SIG-M5 (cell line): ENCODE measurements at regions not wholly inside any gene's neighbourhood (a gene's known extent, or its start where the extent isn't known, plus 50 kb on each side); places are given as distances from the start of the nearest gene placed in this dataset.
"Not testable (repeated sequence)": the region's sequence is repeated elsewhere in the genome, so short reads cannot be mapped to it uniquely, and the experiment has no call there.

Source experiments
- DNase-seq: peaks from one replicate; lab custom pipeline; 2025; lab: John Stamatoyannopoulos, UW

DNA sequence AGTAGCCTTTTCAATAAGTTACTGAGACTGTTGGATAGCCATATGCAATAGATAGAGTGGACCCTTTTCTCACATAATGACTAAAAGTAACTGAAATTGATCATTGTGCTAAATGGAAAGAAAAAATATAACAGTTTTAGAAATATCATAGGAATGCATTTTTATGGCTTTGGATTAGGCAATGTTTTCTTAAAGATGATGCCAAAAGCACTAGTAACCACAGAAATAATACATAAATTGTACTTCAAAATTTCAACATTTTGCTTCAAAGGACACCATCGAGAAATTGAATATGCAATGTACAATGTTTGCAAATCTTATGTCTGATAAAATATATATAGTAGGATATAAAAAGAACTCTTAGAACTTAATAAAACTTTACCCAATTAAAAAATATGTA, 1267.5 kb upstream of the CDH9 start:
- DNase-seq, result no peak

DNA sequence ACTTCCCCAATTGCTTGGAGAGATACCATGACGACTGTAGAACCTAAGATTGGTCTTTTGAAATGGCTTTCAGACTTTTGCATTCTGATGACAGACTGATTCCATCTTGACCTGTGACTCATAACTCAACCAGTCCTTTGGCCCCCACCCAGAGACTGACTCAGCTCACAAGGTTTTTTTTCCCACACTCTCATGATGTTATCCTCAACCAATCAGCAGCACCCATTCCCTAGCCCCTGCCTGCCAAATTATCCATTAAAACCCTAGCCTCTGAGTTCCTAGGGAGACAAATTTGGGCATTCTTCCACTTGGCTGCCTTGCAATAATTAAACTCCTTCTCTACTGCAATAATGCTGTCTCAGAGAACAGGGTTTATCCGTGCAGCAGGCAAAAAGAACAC, 1263.3 kb upstream of the CDH9 start:
- DNase-seq, result no peak

DNA sequence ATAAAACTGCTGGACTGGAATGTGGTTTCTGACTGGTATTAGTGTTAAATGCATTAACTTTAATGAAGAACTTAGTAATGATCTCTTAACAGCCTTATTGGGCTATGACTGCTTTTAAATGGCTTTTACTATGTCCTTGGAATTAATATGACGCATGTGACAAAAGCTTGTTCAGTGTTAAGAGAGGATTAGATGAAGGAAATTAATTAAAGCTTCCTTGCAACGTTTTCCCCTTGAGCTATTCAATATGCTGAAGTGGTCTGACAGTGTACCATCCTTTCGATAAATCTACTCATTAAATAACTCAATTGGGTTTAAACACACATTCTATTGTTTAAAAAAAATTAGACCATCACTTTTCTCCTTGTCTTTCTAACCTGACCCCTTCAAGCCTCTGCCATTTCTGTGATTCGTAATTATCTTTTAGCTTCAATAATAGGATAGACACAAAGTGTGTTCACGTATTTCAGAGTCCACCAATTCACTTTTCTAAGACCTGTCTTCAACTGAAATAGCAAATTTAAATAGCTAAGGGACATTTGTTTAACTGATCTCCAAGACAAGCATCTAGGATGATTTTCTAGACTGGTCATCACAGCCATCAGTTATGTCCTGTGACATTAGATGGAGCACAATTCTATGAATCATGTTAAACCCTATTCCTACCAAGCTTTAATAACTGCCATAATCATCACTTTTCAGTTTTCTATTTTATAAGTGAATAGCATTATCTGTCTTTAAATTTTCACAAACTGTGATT, 1258.0 kb upstream of the CDH9 start:
- DNase-seq, result no peak

DNA sequence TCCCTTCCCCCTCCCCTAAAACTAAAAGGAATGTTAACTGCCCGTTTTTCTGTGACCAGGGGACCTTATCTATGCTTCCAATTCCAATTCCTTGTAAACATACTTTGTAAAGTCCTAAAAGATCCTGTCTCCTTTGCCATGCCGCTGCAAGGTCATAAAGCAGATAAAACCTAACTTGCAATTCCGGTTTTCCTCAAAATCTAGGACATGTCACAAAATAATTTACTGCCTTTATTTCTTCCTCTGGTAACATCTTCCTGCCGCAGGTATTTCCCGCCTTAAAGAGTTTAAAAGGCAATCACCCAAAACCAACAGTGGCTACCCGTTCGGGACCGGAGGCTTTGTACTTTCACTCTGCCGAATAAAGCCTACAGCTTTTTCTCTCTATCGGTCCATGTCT, 1248.6 kb upstream of the CDH9 start:
- DNase-seq, result not testable (repeated sequence)

DNA sequence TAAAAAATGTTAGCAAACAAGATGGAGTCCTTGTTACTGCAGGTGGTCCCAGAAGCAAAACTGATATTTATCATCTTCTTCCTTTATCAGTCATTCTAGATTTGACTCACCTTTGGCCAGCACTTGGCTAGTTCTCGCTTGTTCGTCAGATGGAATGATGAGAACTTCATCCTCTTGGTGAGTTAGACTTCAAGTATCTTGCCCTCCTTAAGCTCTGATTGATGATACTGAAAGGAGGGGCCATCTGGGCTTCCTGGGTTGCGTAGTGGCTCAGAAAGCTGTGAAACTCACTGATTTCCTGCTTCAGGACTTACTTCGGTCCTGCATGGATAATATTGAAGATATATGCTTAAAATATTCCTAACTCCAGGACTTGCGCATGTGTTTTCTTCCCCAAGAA, 1248.2 kb upstream of the CDH9 start:
- DNase-seq, result no peak

DNA sequence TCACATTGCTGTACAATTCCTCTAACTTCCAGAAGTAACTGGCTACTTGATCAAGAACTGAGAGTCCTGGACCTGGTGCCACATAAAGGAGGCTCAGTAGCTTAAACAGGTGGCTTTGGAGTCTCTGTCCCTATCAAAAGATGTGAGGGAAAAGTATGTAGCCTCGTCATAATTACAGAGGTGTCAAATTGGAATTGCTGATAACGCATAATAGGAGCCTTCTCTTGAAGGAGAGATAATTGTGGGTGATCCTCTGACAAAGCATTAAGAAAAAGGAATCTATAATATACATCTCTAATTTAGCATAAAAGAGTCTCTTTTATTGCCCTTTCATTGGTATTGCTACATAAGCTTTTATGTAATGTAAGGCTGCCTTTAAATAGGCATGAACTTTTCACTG, 1246.4 kb upstream of the CDH9 start:
- no peak for DNase-seq

DNA sequence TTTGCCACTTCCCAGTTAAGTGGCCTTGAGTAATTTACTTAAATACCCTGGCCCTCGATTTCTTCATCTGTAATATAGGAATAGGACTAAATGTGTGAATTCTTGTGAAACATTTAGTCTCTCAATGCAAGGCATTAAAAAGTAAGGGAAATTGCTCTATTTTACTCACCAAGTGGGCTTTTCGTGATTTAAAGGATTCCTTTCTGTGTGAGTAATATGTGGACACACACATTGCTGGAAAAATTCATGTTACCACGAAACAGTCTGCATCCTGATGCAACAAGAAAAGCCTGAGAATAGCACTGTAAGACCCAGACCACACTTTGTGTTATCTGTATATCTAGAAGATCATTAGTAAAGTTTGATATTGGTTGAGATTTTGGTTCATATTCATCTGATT, 1243.0 kb upstream of the CDH9 start:
- no peak for DNase-seq

DNA sequence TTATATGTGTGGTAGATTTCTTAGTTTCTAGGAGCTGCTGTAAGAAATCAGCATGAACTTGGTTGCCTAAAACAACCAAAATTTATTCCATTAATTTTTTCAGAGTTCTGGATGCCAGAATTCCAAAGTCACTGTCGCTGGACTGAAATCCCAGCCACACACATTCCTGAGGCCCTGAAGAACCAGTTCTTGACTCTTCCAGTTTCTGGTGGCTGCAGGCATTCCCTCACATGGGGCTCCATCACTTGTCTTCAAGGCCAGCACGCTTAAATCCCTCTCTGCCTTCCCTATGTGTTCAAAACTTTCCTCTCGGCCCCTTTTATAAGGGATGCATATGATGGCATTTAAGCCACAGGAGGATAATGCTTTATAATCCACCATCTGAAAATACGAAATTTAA, 1237.5 kb upstream of the CDH9 start:
- no peak for DNase-seq

DNA sequence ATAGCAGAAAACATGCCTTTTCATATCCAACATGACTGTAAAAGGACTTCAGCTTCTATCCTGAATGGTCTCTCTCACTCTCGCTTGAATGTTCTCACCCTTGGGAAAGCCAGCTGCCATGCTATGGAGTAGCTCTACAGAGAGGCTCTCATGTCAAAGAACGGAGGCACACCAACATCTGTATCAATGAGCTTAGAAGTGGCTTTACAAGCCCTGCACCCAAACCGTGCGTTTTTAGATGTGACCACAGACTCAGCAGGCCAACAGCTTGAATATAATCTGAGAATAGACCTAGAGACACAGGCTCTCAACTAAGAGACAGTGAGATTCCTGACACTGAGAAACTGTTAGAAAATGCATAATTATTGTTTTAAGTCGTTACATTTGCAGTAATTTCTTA, 1231.6 kb upstream of the CDH9 start:
- no peak for DNase-seq

DNA sequence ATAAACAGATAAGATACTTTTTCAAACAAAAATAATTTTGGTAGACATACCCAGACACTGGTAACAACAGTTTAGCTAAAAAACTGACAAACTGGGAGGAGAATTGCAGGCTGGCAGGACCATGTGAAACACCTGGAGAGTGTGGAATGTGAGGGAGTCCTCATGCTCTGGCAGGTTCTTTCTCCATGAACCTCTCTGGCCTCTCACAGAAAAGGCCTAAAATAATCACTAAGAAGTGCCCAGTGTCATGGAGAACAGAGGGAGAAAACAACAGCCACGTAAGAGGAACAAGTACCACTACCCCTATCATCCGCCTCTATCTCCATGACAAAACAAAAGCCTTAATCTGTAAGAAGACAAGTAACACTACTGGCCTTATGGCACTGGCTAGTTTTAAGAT, 1227.5 kb upstream of the CDH9 start:
- DNase-seq, result no peak

DNA sequence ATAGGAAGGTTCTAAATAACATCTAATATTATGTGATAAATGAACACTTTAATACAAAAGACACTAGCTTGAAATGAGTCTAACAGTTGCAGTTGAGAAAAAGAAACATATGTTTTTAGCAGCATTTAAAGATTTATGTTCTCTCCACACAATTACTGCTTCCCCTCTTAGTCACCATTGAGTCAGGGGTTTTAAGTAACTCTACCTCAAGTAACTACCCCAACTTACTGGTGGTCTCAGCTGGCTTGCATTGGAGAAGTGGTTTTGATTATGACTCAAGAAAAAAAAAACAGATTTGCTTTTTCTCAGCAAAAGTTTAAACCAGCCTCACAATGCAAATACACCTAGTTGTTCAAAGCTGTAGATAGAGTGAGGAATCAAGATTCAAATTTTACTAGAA, 1216.5 kb upstream of the CDH9 start:
- DNase-seq, result no peak

DNA sequence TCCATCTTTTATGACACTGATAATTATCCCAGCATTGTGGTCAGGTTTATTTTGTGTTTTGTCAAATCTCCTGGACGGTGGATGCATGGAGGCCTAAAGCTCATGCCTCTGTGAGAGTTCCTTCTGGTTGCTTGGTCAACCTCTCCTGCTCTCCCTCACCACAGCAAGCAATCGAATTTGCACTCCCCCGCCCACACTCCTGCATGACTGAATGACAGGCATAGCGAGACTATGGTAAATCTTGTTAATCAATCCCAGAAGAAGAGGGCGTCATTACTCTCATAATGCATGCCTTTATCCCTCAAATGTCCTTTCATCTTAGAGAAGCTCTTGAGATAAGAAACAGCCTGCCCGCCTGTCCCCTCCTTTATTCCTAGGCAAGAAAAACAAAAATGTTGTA, 1215.0 kb upstream of the CDH9 start:
- DNase-seq, result no peak

DNA sequence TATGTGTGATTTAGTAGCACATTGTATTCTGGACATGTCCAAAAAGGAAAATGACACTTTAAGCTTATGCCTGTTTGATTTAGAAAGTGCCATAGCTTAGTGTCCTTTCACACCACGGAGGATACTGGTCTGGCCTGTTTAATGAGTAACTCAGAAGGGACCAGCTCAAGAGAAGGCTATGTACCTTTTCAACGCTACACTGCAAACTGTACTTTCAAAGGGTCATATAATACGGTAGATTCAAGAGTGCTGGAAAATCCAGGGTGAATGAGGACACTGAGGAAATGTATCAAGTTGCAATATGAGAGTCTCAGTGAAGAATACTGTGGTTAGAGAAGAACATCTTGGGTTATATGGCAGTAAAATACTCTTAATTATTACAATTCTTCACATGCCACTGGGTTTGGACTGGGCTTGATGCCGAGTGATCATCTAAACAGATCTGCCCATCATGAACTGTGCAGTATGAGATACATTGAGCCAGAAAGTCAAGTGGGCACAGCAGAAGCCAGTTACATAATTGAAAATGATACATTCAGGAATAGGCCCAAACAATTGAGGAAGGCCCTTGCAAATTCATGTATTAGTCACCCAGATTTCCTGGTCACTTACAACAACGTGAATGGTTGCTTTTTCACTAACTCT, 1211.5 kb upstream of the CDH9 start:
- no peak for DNase-seq

DNA sequence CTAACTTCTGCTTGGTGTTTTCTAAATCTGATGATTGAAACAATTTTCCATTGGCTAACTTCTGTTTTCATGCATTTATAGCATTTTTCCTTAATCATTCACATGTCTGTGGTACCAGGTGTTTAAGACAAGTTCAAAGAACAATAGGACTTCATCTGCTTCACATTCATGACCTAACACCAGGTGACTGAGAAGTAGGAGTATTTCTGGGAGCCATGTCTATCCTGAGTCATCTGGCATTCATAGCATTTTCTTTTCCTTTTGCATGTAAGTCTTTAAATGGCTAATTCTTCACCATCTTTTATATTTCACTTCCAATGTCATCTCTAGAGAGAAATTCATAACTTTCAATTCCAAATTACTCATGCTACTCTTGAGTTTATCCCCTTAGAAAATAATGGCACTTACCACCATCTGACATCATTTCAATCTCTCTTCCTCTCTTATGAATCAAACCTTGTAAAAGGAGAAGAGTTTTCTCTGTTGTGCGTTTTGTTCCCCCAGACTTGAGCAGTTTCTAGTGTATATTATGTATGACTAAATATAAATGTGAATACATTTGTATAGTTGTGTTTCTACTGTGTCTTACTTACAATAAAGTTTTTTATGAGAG, 1196.1 kb upstream of the CDH9 start:
- no peak for DNase-seq

DNA sequence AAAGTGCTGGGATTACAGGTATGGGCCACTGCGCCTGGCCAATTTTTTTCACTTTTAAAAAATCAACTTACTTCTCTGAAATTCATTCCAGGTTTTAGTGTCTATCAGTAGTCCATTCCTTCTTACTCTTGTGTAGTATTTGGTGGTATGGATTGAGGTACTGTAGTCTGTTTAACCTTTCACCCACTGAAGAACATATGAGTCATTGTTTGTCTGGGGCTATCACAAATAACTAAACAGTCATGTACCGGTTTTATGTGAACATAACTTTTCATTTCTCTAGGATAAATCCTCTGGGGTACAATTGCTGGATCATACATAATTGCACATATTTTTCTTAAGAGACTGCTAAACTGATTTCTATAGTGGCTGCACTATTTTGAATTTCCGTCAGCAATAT, 1188.0 kb upstream of the CDH9 start:
- DNase-seq, result no peak

DNA sequence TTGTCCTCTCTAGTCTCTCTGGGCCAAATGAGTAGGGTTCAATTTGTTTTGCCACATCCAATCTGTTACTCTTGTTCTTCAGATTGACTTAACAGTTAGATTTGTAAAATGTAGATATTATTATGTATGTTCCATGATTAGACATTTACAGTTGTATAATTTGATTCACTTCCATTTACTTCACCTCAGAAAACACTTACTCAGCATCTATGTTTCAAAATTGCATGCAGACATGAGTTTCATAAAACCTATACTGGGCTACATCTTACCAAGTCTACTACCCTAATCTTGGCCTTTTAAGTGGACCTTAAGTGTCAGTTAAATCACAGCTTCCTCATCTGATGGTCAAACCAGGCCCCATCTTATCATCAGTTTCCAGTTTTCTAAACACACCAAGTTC, 1181.2 kb upstream of the CDH9 start:
- DNase-seq, result no peak

DNA sequence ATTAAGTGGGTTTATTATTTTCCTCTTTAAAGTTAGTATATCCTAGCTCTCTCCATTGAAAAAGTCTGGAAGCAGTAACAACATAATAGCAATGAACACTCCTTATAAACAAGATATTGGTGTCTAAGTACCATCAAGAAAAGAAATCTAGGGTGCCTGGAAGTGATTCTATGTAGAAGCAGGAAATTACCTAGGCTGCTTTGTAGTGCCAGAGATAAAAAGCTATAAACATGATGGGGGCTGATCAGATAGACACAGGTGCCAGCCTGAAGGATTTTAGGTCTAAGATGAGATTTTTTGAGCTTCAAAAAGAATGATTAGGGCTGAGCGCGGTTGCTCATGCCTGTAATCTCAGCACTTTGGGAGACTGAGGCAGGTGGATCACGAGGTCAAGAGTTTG, 1179.3 kb upstream of the CDH9 start:
- no peak for DNase-seq

DNA sequence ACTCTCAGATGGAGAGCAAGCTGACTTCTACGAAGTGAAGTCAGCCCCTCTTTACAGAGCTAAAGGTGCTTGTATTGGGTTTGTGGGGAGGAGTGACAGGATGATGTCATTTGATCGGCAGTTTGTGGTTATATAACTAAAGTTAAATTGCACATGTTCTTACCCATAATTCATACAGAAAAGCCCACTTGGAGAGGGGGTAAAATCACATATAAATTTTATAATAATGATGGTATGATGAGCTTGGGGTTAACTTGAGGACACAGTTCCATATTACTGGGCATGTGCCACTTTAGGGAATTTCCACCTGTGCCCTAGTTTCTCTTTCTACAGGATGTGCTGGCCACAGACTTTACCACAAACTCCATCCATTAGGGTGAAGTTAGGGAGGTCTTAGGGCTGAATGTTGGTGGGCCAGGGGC, 1178.6 kb upstream of the CDH9 start:
- no peak for DNase-seq

DNA sequence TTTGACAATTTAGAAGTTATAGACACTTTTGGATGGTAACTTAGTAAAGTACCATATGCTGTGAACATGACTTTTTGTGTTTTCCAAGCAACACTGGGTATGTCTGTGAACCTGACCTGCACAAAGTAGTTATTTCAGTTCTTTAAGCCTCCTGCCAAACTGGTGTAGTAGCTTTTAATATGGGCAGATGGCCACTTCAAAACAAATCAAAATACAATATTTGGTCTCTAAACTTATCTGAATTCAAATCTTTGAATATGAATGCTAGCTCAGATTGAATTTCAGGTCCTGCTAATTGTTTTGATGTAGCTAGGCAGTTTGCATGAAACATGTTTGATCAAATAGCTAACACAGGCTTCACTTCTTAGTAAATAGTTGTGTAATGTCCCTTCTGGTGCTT, 1176.7 kb upstream of the CDH9 start:
- no peak for DNase-seq

DNA sequence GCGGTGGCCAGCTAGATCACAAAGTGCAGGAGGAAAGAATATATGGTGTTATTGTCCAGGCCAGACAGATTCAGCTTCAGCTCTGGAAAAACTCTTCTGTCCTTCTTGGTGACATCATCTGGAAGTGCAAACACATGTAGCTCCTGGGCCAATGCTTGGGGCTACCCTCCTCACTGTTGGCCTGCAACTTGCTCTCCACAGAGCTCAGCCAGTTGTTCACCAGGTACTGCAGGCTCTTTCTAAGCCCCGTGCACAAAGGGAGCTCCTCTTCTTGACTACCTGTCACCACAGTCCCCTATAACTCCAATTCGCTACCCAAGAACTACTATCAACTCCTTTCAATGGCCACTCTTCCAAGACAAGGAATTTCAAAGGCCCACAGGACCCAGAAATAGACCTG, 1175.9 kb upstream of the CDH9 start:
- no peak for DNase-seq

DNA sequence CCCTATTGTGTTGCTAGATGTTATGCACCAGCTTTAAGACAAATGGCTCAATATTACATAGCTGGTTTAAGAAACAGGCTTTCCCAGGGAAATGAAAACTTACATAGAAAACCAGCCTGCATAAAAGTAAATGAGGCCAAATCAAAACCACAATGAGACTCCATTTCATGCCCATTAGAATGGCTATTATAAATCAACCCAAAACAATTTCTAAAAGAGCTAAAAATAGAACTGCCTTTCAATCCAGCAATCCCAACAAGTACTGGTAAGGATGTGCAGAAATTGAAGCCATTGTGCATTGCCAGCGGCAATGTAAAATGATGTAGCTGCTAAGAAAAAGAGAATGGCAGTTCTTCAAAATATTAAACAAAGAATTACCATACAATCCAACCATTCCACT, 1170.0 kb upstream of the CDH9 start:
- no peak for DNase-seq

DNA sequence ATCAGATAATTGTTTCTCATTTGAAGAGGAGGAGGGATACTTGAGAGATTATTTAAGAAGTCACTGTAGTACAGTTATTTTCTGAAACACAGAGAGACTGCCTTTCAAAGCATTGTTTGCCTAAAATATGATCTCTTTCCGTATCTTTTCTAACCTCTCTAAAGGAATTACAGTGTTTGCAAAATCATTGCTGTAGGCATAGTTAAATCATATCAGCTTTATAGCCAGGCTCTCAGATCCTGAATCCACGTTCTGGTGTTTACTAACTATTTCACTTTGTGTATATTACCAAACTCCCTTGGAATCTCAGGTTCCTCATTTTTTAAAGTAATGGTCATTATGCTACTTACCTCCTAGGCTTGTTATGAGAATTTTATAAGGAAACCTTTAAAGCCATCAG, 1151.6 kb upstream of the CDH9 start:
- no peak for DNase-seq

DNA sequence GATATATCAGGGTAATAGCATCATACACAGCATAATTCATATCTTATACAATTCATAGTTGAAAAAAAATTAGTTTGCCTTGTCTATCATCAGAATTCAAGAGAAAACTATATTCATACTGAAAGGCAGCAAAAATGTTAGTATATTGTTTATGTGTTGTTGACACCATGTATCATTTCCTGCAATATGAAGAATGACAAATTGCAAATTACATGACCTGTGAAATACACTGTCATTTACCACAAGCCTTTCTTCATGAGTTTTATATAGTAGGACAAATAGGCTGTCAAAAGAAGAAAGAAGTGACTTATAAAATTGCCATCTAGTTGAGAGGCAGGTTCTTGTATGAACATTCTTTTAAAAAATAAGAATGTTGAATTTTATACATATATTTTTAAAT, 1136.3 kb upstream of the CDH9 start:
- no peak for DNase-seq

DNA sequence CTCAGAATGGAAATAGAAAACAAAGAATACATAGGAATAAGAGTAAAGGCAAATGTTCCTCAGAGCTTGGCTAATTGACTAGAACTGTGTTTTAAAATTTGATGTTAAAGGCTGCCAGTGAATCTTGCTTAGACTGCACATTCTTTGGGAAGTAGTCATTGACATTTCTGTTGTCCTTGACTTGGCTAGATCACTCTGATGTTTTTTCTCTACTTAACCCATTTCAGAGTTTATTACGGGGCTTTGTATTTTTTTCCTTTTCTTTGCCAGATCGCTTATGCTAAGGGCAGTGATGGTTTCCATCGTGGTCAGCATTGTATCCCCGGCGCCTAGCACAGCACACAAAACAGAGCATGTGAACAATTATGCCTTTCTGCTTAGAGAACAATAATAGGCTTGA, 1126.7 kb upstream of the CDH9 start:
- no peak for DNase-seq
